GM12874 (cell line): ENCODE measurements at regions not wholly inside any gene's neighbourhood (a gene's known extent, or its start where the extent isn't known, plus 50 kb on each side); places are given as distances from the start of the nearest gene placed in this dataset.

Experiments
- CTCF ChIP-seq: IDR thresholded peaks from 2 replicates; pipeline ENCODE4 v1.5.1; 2011; ENCODE audit warnings: low read depth, mild to moderate bottlenecking, control low read depth, low read length, moderate library complexity; ENCODE audit not compliant: insufficient read depth

GRCh38 chr7:155380221-155380861 lies 77.6 kb upstream of the EN2 start:
- TF ChIP-seq CTCF, result peak; percentile 85

- TF ChIP-seq CTCF, result no peak
These were observed 76.7 kb upstream of the EN2 start for GRCh38 chr7:155380976-155381851.

GRCh38 chr7:155381852-155382801 lies 75.8 kb upstream of the EN2 start:
- no peak for TF ChIP-seq CTCF

GRCh38 chr7:155382802-155383171 lies 75.1 kb upstream of the EN2 start:
- no peak for TF ChIP-seq CTCF

GRCh38 chr7:155383756-155384491 lies 74.0 kb upstream of the EN2 start:
- no peak for TF ChIP-seq CTCF

- TF ChIP-seq CTCF, result no peak
These were observed 73.2 kb upstream of the EN2 start for GRCh38 chr7:155384751-155385150.
